ENCODE measurements at regions not wholly inside any gene's neighbourhood (a gene's known extent, or its start where the extent isn't known, plus 50 kb on each side); places are given as distances from the start of the nearest gene placed in this dataset.

- no peak for DNase-seq
Observed at GRCh38 chr13:110773480-110773879, 60.0 kb downstream of the ING1 start.

- DNase-seq: no peak
Observed at GRCh38 chr13:110774051-110774450, 60.6 kb downstream of the ING1 start.

- DNase-seq: no peak
Observed at GRCh38 chr13:110774490-110774889, 61.0 kb downstream of the ING1 start.

GRCh38 chr13:110775576-110775975, 62.1 kb downstream of the ING1 start:
- no peak for DNase-seq

GRCh38 chr13:110777251-110777820, 63.8 kb downstream of the ING1 start:
- no peak for DNase-seq

GRCh38 chr13:110779022-110779421, 65.5 kb downstream of the ING1 start:
- no peak for DNase-seq

GRCh38 chr13:110780422-110780821, 66.9 kb downstream of the ING1 start:
- DNase-seq: no peak

GRCh38 chr13:110782185-110782584, 68.7 kb downstream of the ING1 start:
- DNase-seq: no peak

- DNase-seq: no peak
Observed at GRCh38 chr13:110784704-110785103, 71.2 kb downstream of the ING1 start.

- no peak for DNase-seq
Observed at GRCh38 chr13:110788778-110789177, 75.3 kb downstream of the ING1 start.

GRCh38 chr13:110789871-110790270, 76.4 kb downstream of the ING1 start:
- DNase-seq: no peak

GRCh38 chr13:110790371-110790770, 76.9 kb downstream of the ING1 start:
- DNase-seq: peak in 2 of 4 experiments; percentile 14 to 18

- DNase-seq: no peak
Observed at GRCh38 chr13:110794209-110794608, 80.7 kb downstream of the ING1 start.

- DNase-seq: no peak
Observed at GRCh38 chr13:110797230-110797877, 83.9 kb downstream of the ING1 start.

GRCh38 chr13:110798081-110798994, 84.8 kb downstream of the ING1 start:
- no peak for DNase-seq

- DNase-seq: peak; percentile 2 to 29 (median 18)
Observed at GRCh38 chr13:110799246-110800236, 86.0 kb downstream of the ING1 start.

GRCh38 chr13:110801044-110801443, 87.5 kb downstream of the ING1 start:
- DNase-seq: no peak

GRCh38 chr13:110802260-110802659, 88.8 kb downstream of the ING1 start:
- peak; percentile 5 to 46 (median 10) for DNase-seq

GRCh38 chr13:110806636-110807035, 93.1 kb downstream of the ING1 start:
- no peak for DNase-seq

GRCh38 chr13:110807546-110807945, 94.0 kb downstream of the ING1 start:
- no peak for DNase-seq

GRCh38 chr13:110808138-110808537, 94.6 kb downstream of the ING1 start:
- no peak for DNase-seq

GRCh38 chr13:110809871-110810486, 96.5 kb downstream of the ING1 start:
- no peak for DNase-seq

Measured in suppressor macrophage (primary cell).